ENCODE measurements at regions not wholly inside any gene's neighbourhood (a gene's known extent, or its start where the extent isn't known, plus 50 kb on each side); places are given as distances from the start of the nearest gene placed in this dataset.

DNA sequence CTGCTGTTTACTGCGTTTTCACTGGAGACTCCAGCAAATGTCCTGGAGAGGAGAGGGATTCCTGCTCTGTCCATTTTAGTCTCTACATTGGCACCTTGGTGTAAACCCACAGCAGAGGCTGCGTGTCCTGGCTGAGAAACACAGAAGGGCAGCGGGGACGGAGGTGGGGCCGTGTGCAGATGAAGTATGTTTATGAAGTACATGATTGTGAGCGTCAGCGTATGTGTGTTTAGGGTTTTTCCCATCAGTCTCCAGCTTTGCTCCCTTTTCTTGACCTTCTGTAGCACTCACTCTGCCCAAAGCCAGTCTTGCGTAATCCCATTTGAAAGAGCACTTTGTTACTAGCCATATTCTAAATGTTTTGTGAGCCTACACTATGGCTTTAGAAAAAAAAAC, 750.7 kb upstream of the SORCS1 start:
- TF ChIP-seq, protein P1, sequence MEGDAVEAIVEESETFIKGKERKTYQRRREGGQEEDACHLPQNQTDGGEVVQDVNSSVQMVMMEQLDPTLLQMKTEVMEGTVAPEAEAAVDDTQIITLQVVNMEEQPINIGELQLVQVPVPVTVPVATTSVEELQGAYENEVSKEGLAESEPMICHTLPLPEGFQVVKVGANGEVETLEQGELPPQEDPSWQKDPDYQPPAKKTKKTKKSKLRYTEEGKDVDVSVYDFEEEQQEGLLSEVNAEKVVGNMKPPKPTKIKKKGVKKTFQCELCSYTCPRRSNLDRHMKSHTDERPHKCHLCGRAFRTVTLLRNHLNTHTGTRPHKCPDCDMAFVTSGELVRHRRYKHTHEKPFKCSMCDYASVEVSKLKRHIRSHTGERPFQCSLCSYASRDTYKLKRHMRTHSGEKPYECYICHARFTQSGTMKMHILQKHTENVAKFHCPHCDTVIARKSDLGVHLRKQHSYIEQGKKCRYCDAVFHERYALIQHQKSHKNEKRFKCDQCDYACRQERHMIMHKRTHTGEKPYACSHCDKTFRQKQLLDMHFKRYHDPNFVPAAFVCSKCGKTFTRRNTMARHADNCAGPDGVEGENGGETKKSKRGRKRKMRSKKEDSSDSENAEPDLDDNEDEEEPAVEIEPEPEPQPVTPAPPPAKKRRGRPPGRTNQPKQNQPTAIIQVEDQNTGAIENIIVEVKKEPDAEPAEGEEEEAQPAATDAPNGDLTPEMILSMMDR (IDR thresholded peaks at IDR 0.05) = no peak
- TF ChIP-seq, protein P2, sequence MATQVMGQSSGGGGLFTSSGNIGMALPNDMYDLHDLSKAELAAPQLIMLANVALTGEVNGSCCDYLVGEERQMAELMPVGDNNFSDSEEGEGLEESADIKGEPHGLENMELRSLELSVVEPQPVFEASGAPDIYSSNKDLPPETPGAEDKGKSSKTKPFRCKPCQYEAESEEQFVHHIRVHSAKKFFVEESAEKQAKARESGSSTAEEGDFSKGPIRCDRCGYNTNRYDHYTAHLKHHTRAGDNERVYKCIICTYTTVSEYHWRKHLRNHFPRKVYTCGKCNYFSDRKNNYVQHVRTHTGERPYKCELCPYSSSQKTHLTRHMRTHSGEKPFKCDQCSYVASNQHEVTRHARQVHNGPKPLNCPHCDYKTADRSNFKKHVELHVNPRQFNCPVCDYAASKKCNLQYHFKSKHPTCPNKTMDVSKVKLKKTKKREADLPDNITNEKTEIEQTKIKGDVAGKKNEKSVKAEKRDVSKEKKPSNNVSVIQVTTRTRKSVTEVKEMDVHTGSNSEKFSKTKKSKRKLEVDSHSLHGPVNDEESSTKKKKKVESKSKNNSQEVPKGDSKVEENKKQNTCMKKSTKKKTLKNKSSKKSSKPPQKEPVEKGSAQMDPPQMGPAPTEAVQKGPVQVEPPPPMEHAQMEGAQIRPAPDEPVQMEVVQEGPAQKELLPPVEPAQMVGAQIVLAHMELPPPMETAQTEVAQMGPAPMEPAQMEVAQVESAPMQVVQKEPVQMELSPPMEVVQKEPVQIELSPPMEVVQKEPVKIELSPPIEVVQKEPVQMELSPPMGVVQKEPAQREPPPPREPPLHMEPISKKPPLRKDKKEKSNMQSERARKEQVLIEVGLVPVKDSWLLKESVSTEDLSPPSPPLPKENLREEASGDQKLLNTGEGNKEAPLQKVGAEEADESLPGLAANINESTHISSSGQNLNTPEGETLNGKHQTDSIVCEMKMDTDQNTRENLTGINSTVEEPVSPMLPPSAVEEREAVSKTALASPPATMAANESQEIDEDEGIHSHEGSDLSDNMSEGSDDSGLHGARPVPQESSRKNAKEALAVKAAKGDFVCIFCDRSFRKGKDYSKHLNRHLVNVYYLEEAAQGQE (IDR thresholded peaks at IDR 0.05; ENCODE audit: insufficient read depth in 1 of 2, low read depth in 2 of 2, low read length in 1 of 2) = no peak
- TF ChIP-seq POLR2AphosphoS5 (IDR thresholded peaks at IDR 0.05; ENCODE audit: low read depth, low read length) = no peak

Data from Panc1 (cell line).